ENCODE measurements at regions not wholly inside any gene's neighbourhood (a gene's known extent, or its start where the extent isn't known, plus 50 kb on each side); places are given as distances from the start of the nearest gene placed in this dataset.
"Not testable (repeated sequence)": the region's sequence is repeated elsewhere in the genome, so short reads cannot be mapped to it uniquely, and the experiment has no call there.

DNA sequence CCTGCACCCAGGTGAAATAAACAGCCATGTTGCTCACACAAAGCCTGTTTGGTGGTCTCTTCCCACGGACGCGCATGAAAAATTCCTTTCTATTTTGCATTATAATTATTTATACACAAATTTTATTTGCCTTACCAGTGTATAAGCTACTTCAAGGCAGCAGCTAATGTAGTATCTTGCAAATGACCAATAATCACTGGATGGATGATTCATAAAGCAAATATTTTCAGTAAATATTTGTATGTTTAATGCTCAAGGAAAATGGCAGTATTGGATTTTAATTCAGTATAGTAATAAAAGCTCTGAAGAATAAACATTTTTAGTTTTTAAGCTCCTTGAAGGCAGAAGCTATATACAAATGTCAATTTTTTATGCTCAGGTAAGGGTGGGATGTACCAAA, 158.7 kb upstream of the NANOGP8 start:
- no peak overlapping the region for H3K4me3 ChIP-seq
- no peaks in the 10 kb centered on the region for H3K9me3 ChIP-seq
- no peaks in the 10 kb centered on the region for H3K27me3 ChIP-seq
- intact Hi-C loops (cut with DNase I; ENCODE audit: low total_unique reads) = no loop called here
- no peak for DNase-seq
- H3K36me3 ChIP-seq = no peaks in the 10 kb centered on the region
- no peaks in the 10 kb centered on the region for H3K4me1 ChIP-seq
- TF ChIP-seq, protein P1, sequence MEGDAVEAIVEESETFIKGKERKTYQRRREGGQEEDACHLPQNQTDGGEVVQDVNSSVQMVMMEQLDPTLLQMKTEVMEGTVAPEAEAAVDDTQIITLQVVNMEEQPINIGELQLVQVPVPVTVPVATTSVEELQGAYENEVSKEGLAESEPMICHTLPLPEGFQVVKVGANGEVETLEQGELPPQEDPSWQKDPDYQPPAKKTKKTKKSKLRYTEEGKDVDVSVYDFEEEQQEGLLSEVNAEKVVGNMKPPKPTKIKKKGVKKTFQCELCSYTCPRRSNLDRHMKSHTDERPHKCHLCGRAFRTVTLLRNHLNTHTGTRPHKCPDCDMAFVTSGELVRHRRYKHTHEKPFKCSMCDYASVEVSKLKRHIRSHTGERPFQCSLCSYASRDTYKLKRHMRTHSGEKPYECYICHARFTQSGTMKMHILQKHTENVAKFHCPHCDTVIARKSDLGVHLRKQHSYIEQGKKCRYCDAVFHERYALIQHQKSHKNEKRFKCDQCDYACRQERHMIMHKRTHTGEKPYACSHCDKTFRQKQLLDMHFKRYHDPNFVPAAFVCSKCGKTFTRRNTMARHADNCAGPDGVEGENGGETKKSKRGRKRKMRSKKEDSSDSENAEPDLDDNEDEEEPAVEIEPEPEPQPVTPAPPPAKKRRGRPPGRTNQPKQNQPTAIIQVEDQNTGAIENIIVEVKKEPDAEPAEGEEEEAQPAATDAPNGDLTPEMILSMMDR (IDR thresholded peaks at IDR 0.05) = no peak
- TF ChIP-seq POLR2A (IDR thresholded peaks at IDR 0.05) = no peak
- H3K27ac ChIP-seq = no peak overlapping the region

DNA sequence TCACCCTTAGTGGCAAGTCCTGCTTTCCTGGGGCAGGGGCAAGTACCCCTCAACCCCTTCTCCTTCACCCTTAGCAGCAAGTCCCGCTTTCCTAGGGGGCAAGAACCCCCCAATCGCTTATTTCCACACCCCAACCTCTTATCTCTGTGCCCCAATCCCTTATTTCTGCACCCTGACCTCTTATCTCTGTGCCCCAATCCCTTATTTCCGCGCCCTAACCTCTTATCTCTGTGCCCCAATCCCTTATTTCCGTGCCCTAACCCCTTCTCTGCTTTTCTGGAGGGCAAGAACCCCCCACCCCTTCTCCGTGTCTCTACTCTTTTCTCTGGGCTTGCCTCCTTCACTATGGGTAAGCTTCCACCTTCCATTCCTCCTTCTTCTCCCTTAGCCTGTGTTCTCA, 154.6 kb upstream of the NANOGP8 start:
- H3K27me3 ChIP-seq; DNase-seq; intact Hi-C loops (cut with DNase I; ENCODE audit: low total_unique reads); H3K4me3 ChIP-seq; H3K9me3 ChIP-seq; H3K36me3 ChIP-seq; H3K4me1 ChIP-seq; H3K27ac ChIP-seq: not testable (repeated sequence)

DNA sequence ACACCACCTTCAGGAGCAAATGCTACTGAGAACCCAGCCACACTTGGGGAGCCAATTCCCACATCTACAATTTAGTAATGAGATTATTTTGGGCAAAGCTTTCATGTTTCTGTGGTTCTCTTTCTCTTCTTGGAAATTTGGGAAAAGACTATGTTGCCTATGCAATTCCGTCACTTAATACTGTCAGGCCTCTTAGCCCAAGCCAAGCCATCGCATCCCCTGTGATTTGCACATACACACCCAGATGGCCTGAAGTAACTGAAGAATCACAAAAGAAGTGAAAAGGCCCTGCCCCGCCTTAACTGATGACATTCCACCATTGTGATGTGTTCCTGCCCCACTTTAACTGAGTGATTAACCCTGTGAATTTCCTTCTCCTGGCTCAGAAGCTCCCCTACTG, 153.4 kb upstream of the NANOGP8 start:
- H3K4me3 ChIP-seq; H3K36me3 ChIP-seq; H3K4me1 ChIP-seq; H3K9me3 ChIP-seq; intact Hi-C loops (cut with DNase I; ENCODE audit: low total_unique reads); H3K27ac ChIP-seq; DNase-seq; H3K27me3 ChIP-seq: not testable (repeated sequence)

DNA sequence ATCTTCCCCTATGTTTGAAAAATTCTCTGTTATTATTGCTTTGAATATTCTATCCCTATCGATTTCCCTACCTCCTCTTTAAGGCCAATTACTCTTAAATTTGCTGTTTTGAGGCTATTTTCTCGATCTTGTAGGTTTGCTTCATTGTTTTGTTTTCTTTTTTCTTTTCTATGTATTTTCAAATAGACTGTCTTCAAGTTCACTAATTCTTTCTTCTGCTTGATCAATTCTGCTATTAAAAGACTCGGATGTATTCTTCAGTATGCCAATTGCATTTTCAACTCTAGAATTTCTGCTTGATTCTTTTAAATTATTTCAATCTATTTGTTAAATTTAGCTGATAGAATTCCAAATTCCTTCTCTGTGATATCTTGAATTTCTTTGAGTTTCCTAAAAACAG, 144.0 kb upstream of the NANOGP8 start:
- Histone ChIP-seq H3K4me1 (no peaks in the 10 kb centered on the region), H3K27ac (no peak overlapping the region), H3K27me3 (no peaks in the 10 kb centered on the region), H3K4me3 (no peak overlapping the region), H3K36me3 (no peaks in the 10 kb centered on the region), H3K9me3 (peaks cover 0 to 4% of the 10 kb centered on the region in 2 donors)
- intact Hi-C loops (cut with DNase I; ENCODE audit: low total_unique reads) = no loop called here
- DNase-seq = no peak
- TF ChIP-seq, protein P1 (IDR thresholded peaks at IDR 0.05) = no peak
- TF ChIP-seq POLR2A (IDR thresholded peaks at IDR 0.05) = no peak

DNA sequence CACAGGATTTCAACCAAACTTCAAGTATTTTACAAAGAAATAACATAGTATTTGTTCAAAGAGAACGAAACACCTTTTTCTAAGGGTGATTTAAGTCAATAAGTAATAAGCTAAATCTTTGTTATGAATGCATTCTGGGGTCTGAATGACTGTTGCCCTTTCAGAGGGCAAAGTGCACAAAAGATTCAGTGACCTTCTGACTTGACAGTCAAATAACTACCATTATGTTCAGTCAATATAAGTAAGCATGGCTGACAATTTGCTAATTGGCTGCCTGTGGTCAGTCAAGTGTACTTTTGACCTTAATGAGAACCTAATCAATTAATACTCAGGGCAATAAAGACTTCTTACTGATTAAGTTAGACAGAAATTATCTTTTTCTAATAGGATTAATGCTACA, 133.1 kb upstream of the NANOGP8 start:
- Histone ChIP-seq H3K27ac (no peak overlapping the region), H3K27me3 (no peaks in the 10 kb centered on the region), H3K4me3 (no peak overlapping the region), H3K9me3 (no peaks in the 10 kb centered on the region), H3K4me1 (no peaks in the 10 kb centered on the region), H3K36me3 (no peaks in the 10 kb centered on the region)
- TF ChIP-seq, protein P1 (IDR thresholded peaks at IDR 0.05) = no peak
- no peak for TF ChIP-seq POLR2A (IDR thresholded peaks at IDR 0.05)
- intact Hi-C loops (cut with DNase I; ENCODE audit: low total_unique reads) = no loop called here
- no peak for DNase-seq

DNA sequence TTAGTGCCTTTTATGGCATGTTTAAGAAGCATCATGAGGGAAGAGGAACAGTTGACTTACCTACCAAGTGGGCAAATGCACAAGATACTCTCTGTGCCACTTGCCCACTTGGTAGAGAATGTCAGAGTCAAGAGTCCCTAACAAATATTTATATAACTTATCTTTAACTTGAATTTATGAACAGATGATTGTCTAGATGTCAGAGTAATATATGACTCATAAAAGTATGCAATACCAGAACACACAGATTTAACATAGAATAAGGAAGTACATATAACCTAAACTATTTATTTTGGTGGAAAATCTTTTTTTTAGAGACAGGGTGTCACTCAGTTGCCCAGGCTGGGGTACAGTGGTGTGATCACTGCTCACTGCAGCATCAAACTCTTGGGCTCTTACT, 130.0 kb upstream of the NANOGP8 start:
- Histone ChIP-seq H3K4me1 (no peaks in the 10 kb centered on the region), H3K27ac (no peak overlapping the region), H3K36me3 (no peaks in the 10 kb centered on the region), H3K9me3 (no peaks in the 10 kb centered on the region), H3K27me3 (no peaks in the 10 kb centered on the region), H3K4me3 (no peak overlapping the region)
- TF ChIP-seq POLR2A (IDR thresholded peaks at IDR 0.05) = no peak
- TF ChIP-seq, protein P1 (IDR thresholded peaks at IDR 0.05) = no peak
- DNase-seq = no peak
- intact Hi-C loops (cut with DNase I; ENCODE audit: low total_unique reads) = no loop called here
